ENCODE measurements at regions not wholly inside any gene's neighbourhood (a gene's known extent, or its start where the extent isn't known, plus 50 kb on each side); places are given as distances from the start of the nearest gene placed in this dataset.

- DNase-seq (no peak), ATAC-seq (ENCODE audit: low read depth) (no peak)
- TF ChIP-seq CTCF (IDR thresholded peaks at IDR 0.05) (no peak), EZH2 (IDR thresholded peaks at IDR 0.05; ENCODE audit: borderline replicate concordance, insufficient read depth, low read depth, low read length, poor library complexity, severe bottlenecking) (no peak)
- Histone ChIP-seq H2AFZ (ENCODE audit: insufficient read depth, low read depth, low read length, poor library complexity, severe bottlenecking) (no peak overlapping the region), H3K4me1 (ENCODE audit: control insufficient read depth in 2 of 2, insufficient read depth in 2 of 2, low read length in 2 of 2) (no peaks in the 10 kb centered on the region), H3K27ac (ENCODE audit: low read length in 2 of 2) (no peak overlapping the region), H3K36me3 (replicated peaks in 1 of 2; ENCODE audit: control extremely low read depth in 1 of 2, control insufficient read depth in 1 of 2, extremely low read depth in 1 of 2, insufficient read depth in 2 of 2, low read length in 1 of 2) (no peaks in the 10 kb centered on the region), H3K9me3 (ENCODE audit: control extremely low read depth in 1 of 3, control insufficient read depth in 2 of 3, insufficient read depth in 1 of 3, low read length in 2 of 3) (no peaks in the 10 kb centered on the region), H3K4me3 (ENCODE audit: control extremely low read depth in 1 of 5, extremely low read depth in 1 of 5, insufficient read depth in 1 of 5, low read depth in 2 of 5, low read length in 4 of 5) (no peak overlapping the region), H3K4me2 (replicated peaks; ENCODE audit: low read depth, low read length, poor library complexity, severe bottlenecking) (no peak overlapping the region), H4K20me1 (ENCODE audit: control insufficient read depth, insufficient read depth, low read length, poor library complexity, severe bottlenecking) (no peaks in the 10 kb centered on the region), H3K79me2 (ENCODE audit: control insufficient read depth, insufficient read depth, low read length) (no peaks in the 10 kb centered on the region), H3K27me3 (replicated peaks in 1 of 4; ENCODE audit: control extremely low read depth in 1 of 4, control insufficient read depth in 3 of 4, insufficient read depth in 4 of 4, low read length in 3 of 4) (no peaks in the 10 kb centered on the region), H3K9ac (ENCODE audit: low read length) (no peak overlapping the region)
- intact Hi-C loops (cut with micrococcal nuclease) = no loop called here
- CTCF ChIA-PET = no interaction called here
- WGBS (ENCODE audit: insufficient coverage) = 63% methylated on average over 1 of the region's 1 CpG
- Mint-ChIP-seq H3K27me3 (no peaks in the 10 kb centered on the region), H3K4me3 (no peak overlapping the region), H3K9me3 (ENCODE audit: insufficient read depth) (no peaks in the 10 kb centered on the region), H3K27ac (no peak overlapping the region), H3K4me1 (no peaks in the 10 kb centered on the region)
- POLR2A ChIA-PET = no interaction called here
Observed at GRCh38 chr15:35871282-35871681, 325.3 kb upstream of the DPH6 start.

GRCh38 chr15:35871812-35872211, 325.8 kb upstream of the DPH6 start:
- H3K4me1 ChIP-seq (ENCODE audit: control insufficient read depth in 2 of 2, insufficient read depth in 2 of 2, low read length in 2 of 2) = no peaks in the 10 kb centered on the region
- Mint-ChIP-seq H3K27me3 (no peaks in the 10 kb centered on the region), H3K4me3 (no peak overlapping the region), H3K27ac (no peak overlapping the region), H3K4me1 (no peaks in the 10 kb centered on the region), H3K9me3 (ENCODE audit: insufficient read depth) (no peaks in the 10 kb centered on the region)
- H3K9me3 ChIP-seq (ENCODE audit: control extremely low read depth in 1 of 3, control insufficient read depth in 2 of 3, insufficient read depth in 1 of 3, low read length in 2 of 3) = no peaks in the 10 kb centered on the region
- TF ChIP-seq EZH2 (IDR thresholded peaks at IDR 0.05; ENCODE audit: borderline replicate concordance, insufficient read depth, low read depth, low read length, poor library complexity, severe bottlenecking) (no peak), CTCF (IDR thresholded peaks at IDR 0.05) (no peak)
- H3K27me3 ChIP-seq (replicated peaks in 1 of 4; ENCODE audit: control extremely low read depth in 1 of 4, control insufficient read depth in 3 of 4, insufficient read depth in 4 of 4, low read length in 3 of 4) = no peaks in the 10 kb centered on the region
- H3K4me3 ChIP-seq (ENCODE audit: control extremely low read depth in 1 of 5, extremely low read depth in 1 of 5, insufficient read depth in 1 of 5, low read depth in 2 of 5, low read length in 4 of 5) = no peak overlapping the region
- H3K9ac ChIP-seq (ENCODE audit: low read length) = no peak overlapping the region
- no peak for ATAC-seq (ENCODE audit: low read depth)
- H3K79me2 ChIP-seq (ENCODE audit: control insufficient read depth, insufficient read depth, low read length) = no peaks in the 10 kb centered on the region
- POLR2A ChIA-PET = no interaction called here
- no peak overlapping the region for H2AFZ ChIP-seq (ENCODE audit: insufficient read depth, low read depth, low read length, poor library complexity, severe bottlenecking)
- no peak for DNase-seq
- H3K4me2 ChIP-seq (replicated peaks; ENCODE audit: low read depth, low read length, poor library complexity, severe bottlenecking) = no peak overlapping the region
- no peaks in the 10 kb centered on the region for H3K36me3 ChIP-seq (replicated peaks in 1 of 2; ENCODE audit: control extremely low read depth in 1 of 2, control insufficient read depth in 1 of 2, extremely low read depth in 1 of 2, insufficient read depth in 2 of 2, low read length in 1 of 2)
- CTCF ChIA-PET = no interaction called here
- intact Hi-C loops (cut with micrococcal nuclease) = no loop called here
- 100% methylated on average over 1 of the region's 3 CpGs for WGBS (ENCODE audit: insufficient coverage)
- no peaks in the 10 kb centered on the region for H4K20me1 ChIP-seq (ENCODE audit: control insufficient read depth, insufficient read depth, low read length, poor library complexity, severe bottlenecking)
- H3K27ac ChIP-seq (ENCODE audit: low read length in 2 of 2) = no peak overlapping the region
